ENCODE measurements at regions not wholly inside any gene's neighbourhood (a gene's known extent, or its start where the extent isn't known, plus 50 kb on each side); places are given as distances from the start of the nearest gene placed in this dataset.

DNA sequence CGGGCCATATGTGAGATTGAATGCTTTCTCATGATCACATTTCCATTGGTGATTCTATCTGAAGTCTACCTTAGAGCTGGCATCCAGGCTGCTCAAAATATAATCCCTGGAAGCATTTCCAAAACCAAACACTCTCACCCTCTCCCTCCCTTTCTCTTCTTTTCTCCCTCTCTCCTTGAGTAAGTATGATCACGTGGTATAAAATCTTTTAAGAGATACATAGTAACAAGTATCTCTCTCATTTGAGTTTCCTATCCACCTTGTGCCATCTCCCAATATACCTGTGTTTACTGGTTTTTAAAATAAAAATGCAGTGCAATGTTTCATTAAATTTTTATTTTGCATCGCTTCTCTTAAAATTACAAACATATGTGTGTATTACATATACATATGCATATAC is 350.9 kb upstream of the KCNH8 start:
- no peak overlapping the region for H4K91ac ChIP-seq (ENCODE audit: low read depth, low read length)
- H3K4me1 ChIP-seq (ENCODE audit: control insufficient read depth in 1 of 2, insufficient read depth in 2 of 2, low read length in 2 of 2): no peaks in the 10 kb centered on the region
- no CpG with 5 or more reads among the region's 3 CpGs for WGBS (ENCODE audit: extremely low coverage, insufficient coverage, insufficient read length)

DNA sequence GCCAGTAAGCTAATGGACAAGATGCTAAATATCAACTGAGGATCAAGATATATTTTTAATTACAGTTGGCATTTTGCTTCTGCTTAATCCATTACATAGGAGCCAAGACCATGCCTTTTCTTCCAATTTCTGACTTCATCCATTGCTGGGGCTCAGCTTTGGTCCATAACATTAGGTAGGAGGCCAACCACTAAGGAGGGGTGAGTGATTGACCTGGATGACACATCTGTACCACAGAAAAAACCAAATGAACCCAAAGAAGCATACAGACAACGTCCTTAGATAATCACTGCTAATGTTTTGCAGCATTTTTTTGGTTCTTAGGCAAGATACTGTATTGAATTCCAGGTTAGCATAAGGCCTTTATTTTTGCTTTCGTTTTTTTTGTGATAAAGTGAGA is 353.2 kb upstream of the KCNH8 start:
- Histone ChIP-seq H3K27me3 (ENCODE audit: insufficient read depth, low read length) (no peaks in the 10 kb centered on the region), H4K91ac (ENCODE audit: low read depth, low read length) (no peak overlapping the region), H3K79me2 (ENCODE audit: control insufficient read depth, insufficient read depth, low read length, poor library complexity) (no peaks in the 10 kb centered on the region), H3K4me3 (ENCODE audit: low read depth, low read length) (no peak overlapping the region), H3K36me3 (ENCODE audit: control insufficient read depth in 1 of 2, insufficient read depth in 2 of 2, low read length in 2 of 2) (no peaks in the 10 kb centered on the region), H2AFZ (ENCODE audit: insufficient read depth, low read length, poor library complexity) (no peak overlapping the region), H4K8ac (ENCODE audit: low read depth, low read length) (no peak overlapping the region), H3K4ac (ENCODE audit: low read depth, low read length) (no peak overlapping the region), H2BK12ac (ENCODE audit: low read length) (no peak overlapping the region), H4K12ac (ENCODE audit: low read depth, low read length) (no peak overlapping the region), H3K18ac (ENCODE audit: low read length) (no peak overlapping the region), H3K23ac (ENCODE audit: low read length) (no peak overlapping the region), H3K9me3 (ENCODE audit: insufficient read depth, low read depth, low read length) (no peaks in the 10 kb centered on the region), H2BK120ac (ENCODE audit: insufficient read depth, low read length, poor library complexity) (no peak overlapping the region), H3K4me2 (ENCODE audit: low read length) (no peak overlapping the region), H2AK5ac (ENCODE audit: low read length) (no peak overlapping the region), H3K14ac (ENCODE audit: low read length) (no peak overlapping the region), H2BK5ac (ENCODE audit: low read depth, low read length, poor library complexity) (no peak overlapping the region), H3K79me1 (ENCODE audit: low read length) (no peaks in the 10 kb centered on the region), H3K27ac (ENCODE audit: low read depth, low read length) (no peak overlapping the region), H3K4me1 (ENCODE audit: control insufficient read depth in 1 of 2, insufficient read depth in 2 of 2, low read length in 2 of 2) (no peaks in the 10 kb centered on the region), H3K9ac (ENCODE audit: low read length) (no peak overlapping the region)
- no CpG with 5 or more reads among the region's 2 CpGs for WGBS (ENCODE audit: extremely low coverage, insufficient coverage, insufficient read length)
- DNase-seq: no peak

More for the DNA sequence above, 350.9 kb upstream of the KCNH8 start:
- Histone ChIP-seq H3K4me3 (ENCODE audit: low read depth, low read length) (no peak overlapping the region), H3K14ac (ENCODE audit: low read length) (no peak overlapping the region), H2AK5ac (ENCODE audit: low read length) (no peak overlapping the region), H4K8ac (ENCODE audit: low read depth, low read length) (no peak overlapping the region), H3K79me1 (ENCODE audit: low read length) (no peaks in the 10 kb centered on the region), H3K27me3 (ENCODE audit: insufficient read depth, low read length) (no peaks in the 10 kb centered on the region), H3K9me3 (ENCODE audit: insufficient read depth, low read depth, low read length) (no peaks in the 10 kb centered on the region), H2BK120ac (ENCODE audit: insufficient read depth, low read length, poor library complexity) (no peak overlapping the region), H3K36me3 (ENCODE audit: control insufficient read depth in 1 of 2, insufficient read depth in 2 of 2, low read length in 2 of 2) (no peaks in the 10 kb centered on the region), H3K9ac (ENCODE audit: low read length) (no peak overlapping the region), H3K23ac (ENCODE audit: low read length) (no peak overlapping the region), H2BK12ac (ENCODE audit: low read length) (no peak overlapping the region), H4K12ac (ENCODE audit: low read depth, low read length) (no peak overlapping the region), H3K79me2 (ENCODE audit: control insufficient read depth, insufficient read depth, low read length, poor library complexity) (no peaks in the 10 kb centered on the region), H2BK5ac (ENCODE audit: low read depth, low read length, poor library complexity) (no peak overlapping the region), H3K4me2 (ENCODE audit: low read length) (no peak overlapping the region), H2AFZ (ENCODE audit: insufficient read depth, low read length, poor library complexity) (no peak overlapping the region), H3K18ac (ENCODE audit: low read length) (no peak overlapping the region), H3K27ac (ENCODE audit: low read depth, low read length) (no peak overlapping the region), H3K4ac (ENCODE audit: low read depth, low read length) (no peak overlapping the region)
- no peak for DNase-seq

DNA sequence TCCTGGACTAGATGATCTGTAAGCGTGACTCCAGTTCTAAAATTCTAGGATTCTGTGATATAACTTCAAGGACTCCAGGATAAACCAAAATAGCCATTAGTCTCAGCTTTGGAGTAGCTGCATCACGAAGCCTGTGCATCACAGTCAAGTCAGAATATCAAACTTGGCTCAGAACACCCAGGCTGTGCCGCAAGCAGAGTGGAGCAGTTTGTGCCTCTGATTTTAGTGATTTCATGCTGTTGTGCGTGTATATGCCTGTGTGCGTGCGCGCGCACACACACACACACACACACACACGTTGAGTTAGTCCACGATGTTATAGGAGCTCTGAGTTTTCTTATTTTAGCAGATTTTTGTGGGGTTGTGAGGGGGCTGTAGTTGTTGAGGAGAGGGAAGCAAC is 356.6 kb upstream of the KCNH8 start:
- Histone ChIP-seq H3K4ac (ENCODE audit: low read depth, low read length) (no peak overlapping the region), H3K27me3 (ENCODE audit: insufficient read depth, low read length) (no peaks in the 10 kb centered on the region), H4K8ac (ENCODE audit: low read depth, low read length) (no peak overlapping the region), H2BK12ac (ENCODE audit: low read length) (no peak overlapping the region), H3K9me3 (ENCODE audit: insufficient read depth, low read depth, low read length) (no peaks in the 10 kb centered on the region), H3K27ac (ENCODE audit: low read depth, low read length) (no peak overlapping the region), H3K79me1 (ENCODE audit: low read length) (no peaks in the 10 kb centered on the region), H3K23ac (ENCODE audit: low read length) (no peak overlapping the region), H3K4me1 (ENCODE audit: control insufficient read depth in 1 of 2, insufficient read depth in 2 of 2, low read length in 2 of 2) (no peaks in the 10 kb centered on the region), H4K91ac (ENCODE audit: low read depth, low read length) (no peak overlapping the region), H3K4me3 (ENCODE audit: low read depth, low read length) (no peak overlapping the region), H3K14ac (ENCODE audit: low read length) (no peak overlapping the region), H3K9ac (ENCODE audit: low read length) (no peak overlapping the region), H2BK5ac (ENCODE audit: low read depth, low read length, poor library complexity) (no peak overlapping the region), H4K12ac (ENCODE audit: low read depth, low read length) (no peak overlapping the region), H2BK120ac (ENCODE audit: insufficient read depth, low read length, poor library complexity) (no peak overlapping the region), H2AK5ac (ENCODE audit: low read length) (no peak overlapping the region), H3K4me2 (ENCODE audit: low read length) (no peak overlapping the region), H2AFZ (ENCODE audit: insufficient read depth, low read length, poor library complexity) (no peak overlapping the region), H3K18ac (ENCODE audit: low read length) (no peak overlapping the region), H3K36me3 (ENCODE audit: control insufficient read depth in 1 of 2, insufficient read depth in 2 of 2, low read length in 2 of 2) (no peaks in the 10 kb centered on the region), H3K79me2 (ENCODE audit: control insufficient read depth, insufficient read depth, low read length, poor library complexity) (no peaks in the 10 kb centered on the region)
- no peak for DNase-seq
- no CpG with 5 or more reads among the region's 10 CpGs for WGBS (ENCODE audit: extremely low coverage, insufficient coverage, insufficient read length)

DNA sequence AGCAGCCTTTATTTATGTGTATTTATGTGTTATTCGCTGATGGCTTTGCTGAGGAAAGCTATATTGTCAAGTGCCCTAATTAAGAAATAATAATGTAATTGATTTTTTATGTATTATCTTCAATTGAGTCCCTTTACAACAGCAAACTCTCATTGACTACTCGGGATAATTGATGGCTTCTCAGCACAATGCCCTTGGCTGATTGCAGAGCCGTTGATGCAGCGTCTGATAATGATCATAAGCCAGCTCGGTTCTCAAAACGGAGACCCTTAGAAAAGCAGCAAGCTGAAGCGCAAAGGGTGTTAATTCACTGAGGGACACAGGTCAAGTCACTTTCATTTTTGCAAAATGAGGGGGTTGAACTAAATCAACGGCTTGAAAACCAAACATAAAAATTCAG is 357.1 kb upstream of the KCNH8 start:
- H3K4me1 ChIP-seq (ENCODE audit: control insufficient read depth in 1 of 2, insufficient read depth in 2 of 2, low read length in 2 of 2): no peaks in the 10 kb centered on the region
- H3K4me3 ChIP-seq (ENCODE audit: low read depth, low read length): no peak overlapping the region
- H3K4me2 ChIP-seq (ENCODE audit: low read length): no peak overlapping the region
- H2BK120ac ChIP-seq (ENCODE audit: insufficient read depth, low read length, poor library complexity): no peak overlapping the region
- no peak overlapping the region for H4K91ac ChIP-seq (ENCODE audit: low read depth, low read length)
- no peak overlapping the region for H2AFZ ChIP-seq (ENCODE audit: insufficient read depth, low read length, poor library complexity)
- H4K8ac ChIP-seq (ENCODE audit: low read depth, low read length): no peak overlapping the region
- H4K12ac ChIP-seq (ENCODE audit: low read depth, low read length): no peak overlapping the region
- H3K14ac ChIP-seq (ENCODE audit: low read length): no peak overlapping the region
- H3K4ac ChIP-seq (ENCODE audit: low read depth, low read length): no peak overlapping the region
- H2BK12ac ChIP-seq (ENCODE audit: low read length): no peak overlapping the region
- H3K9me3 ChIP-seq (ENCODE audit: insufficient read depth, low read depth, low read length): no peaks in the 10 kb centered on the region
- H3K36me3 ChIP-seq (ENCODE audit: control insufficient read depth in 1 of 2, insufficient read depth in 2 of 2, low read length in 2 of 2): no peaks in the 10 kb centered on the region
- no peak for DNase-seq
- no peak overlapping the region for H3K23ac ChIP-seq (ENCODE audit: low read length)
- no peak overlapping the region for H3K18ac ChIP-seq (ENCODE audit: low read length)
- no peak overlapping the region for H2BK5ac ChIP-seq (ENCODE audit: low read depth, low read length, poor library complexity)
- no CpG with 5 or more reads among the region's 8 CpGs for WGBS (ENCODE audit: extremely low coverage, insufficient coverage, insufficient read length)
- H3K79me1 ChIP-seq (ENCODE audit: low read length): no peaks in the 10 kb centered on the region
- H2AK5ac ChIP-seq (ENCODE audit: low read length): no peak overlapping the region
- no peaks in the 10 kb centered on the region for H3K27me3 ChIP-seq (ENCODE audit: insufficient read depth, low read length)
- H3K27ac ChIP-seq (ENCODE audit: low read depth, low read length): no peak overlapping the region
- H3K9ac ChIP-seq (ENCODE audit: low read length): no peak overlapping the region
- no peaks in the 10 kb centered on the region for H3K79me2 ChIP-seq (ENCODE audit: control insufficient read depth, insufficient read depth, low read length, poor library complexity)
